A549 (cell line): ENCODE measurements at regions not wholly inside any gene's neighbourhood (a gene's known extent, or its start where the extent isn't known, plus 50 kb on each side); places are given as distances from the start of the nearest gene placed in this dataset.

Source experiments
- BHLHE40 ChIP-seq: IDR thresholded peaks from 2 replicates; pipeline ENCODE4 v1.6.1; 2012; ENCODE audit warnings: low read depth, low read length, inconsistent platforms
- EP300 ChIP-seq, 2 experiments: fragments of >200 bp; sonication (Bioruptor Twin); formaldehyde crosslinking; IDR thresholded peaks; 2 replicates in 1 of 2; 3 replicates in 1 of 2; pipeline ENCODE4 v1.6.1; 2016 to 2017
- GATA3 ChIP-seq: IDR thresholded peaks from 2 replicates; pipeline ENCODE4 v1.6.1; 2012; ENCODE audit warnings: borderline replicate concordance
- JUNB ChIP-seq: fragments of >200 bp; sonication (Bioruptor Twin); formaldehyde crosslinking; IDR thresholded peaks from 2 replicates; pipeline ENCODE4 v1.6.1; 2016
- POLR2A ChIP-seq: IDR thresholded peaks from 2 replicates; pipeline ENCODE4 v1.6.1; 2012; ENCODE audit warnings: mild to moderate bottlenecking, low read length
- RAD21 ChIP-seq, 2 experiments: fragments of >200 bp in 1 of 2; sonication (Bioruptor Twin) in 1 of 2; formaldehyde crosslinking in 1 of 2; IDR thresholded peaks in 1 of 2; conservative IDR thresholded peaks in 1 of 2; 2 replicates in 1 of 2; 3 replicates in 1 of 2; pipeline ENCODE4 v1.6.1; 2012 to 2018; ENCODE audit warnings: inconsistent platforms in 1 of 2
- RFX5 ChIP-seq: fragments of 450-650 bp; IDR thresholded peaks from 2 replicates; pipeline ENCODE4 v1.7.1; 2014; ENCODE audit warnings: antibody characterized with exemption, mild to moderate bottlenecking, moderate library complexity
- ZNF302 ChIP-seq: fragments of 250-450 bp; sonication (Bioruptor Pico); IDR thresholded peaks from 2 replicates; pipeline ENCODE4 v1.9.0; 2021; ENCODE audit warnings: inconsistent platforms, mild to moderate bottlenecking, moderate library complexity
- ZSCAN20 ChIP-seq: fragments of 250-450 bp; sonication (Bioruptor Pico); IDR thresholded peaks from 2 replicates; pipeline ENCODE4 v1.8.0; 2022; ENCODE audit warnings: mild to moderate bottlenecking, moderate library complexity
- TF ChIP-seq, protein P1 (sequence below): fragments of 200-600 bp; sonication (generic); IDR thresholded peaks from 2 replicates; pipeline ENCODE4 v1.6.1; 2016; ENCODE audit warnings: antibody characterized with exemption, mild to moderate bottlenecking, moderate library complexity
- TF ChIP-seq, protein P2 (sequence below): IDR thresholded peaks from 2 replicates; pipeline ENCODE4 v1.6.1; 2012
- TF ChIP-seq, protein P3 (sequence below): fragments of >200 bp; sonication (Bioruptor Twin); formaldehyde crosslinking; IDR thresholded peaks from 3 replicates; pipeline ENCODE4 v1.5.1; 2016

DNA sequence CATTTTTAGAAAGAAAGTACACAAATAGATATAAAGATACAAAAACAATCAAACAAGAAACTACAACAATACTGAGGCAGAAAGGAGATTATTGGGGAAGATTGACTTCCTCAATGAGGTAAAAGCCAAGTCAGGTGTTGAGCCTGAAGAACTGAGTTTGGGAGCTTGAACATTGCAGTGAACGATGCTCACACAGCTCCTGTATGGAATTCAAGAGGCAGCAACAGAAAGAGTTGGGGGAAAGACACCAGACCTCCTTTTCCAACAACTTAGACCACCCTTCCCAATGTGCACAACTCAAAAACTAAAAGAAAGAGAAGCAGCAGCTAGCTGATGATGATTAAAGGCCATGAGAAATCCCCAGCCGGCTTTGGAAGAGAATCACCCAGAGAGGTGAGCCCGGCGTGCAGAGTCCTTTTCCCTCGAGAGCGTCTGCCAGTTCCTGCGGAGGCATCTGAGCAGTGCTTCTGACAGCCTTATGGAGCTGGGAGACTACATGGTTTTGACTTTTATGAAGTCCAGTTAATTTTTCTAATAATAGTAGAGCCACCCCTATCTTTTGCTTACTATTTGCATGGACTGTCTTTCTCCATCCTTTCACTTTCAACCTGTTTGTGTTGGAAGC lies 106.9 kb upstream of the RFX8 start:
- TF ChIP-seq, protein P1, sequence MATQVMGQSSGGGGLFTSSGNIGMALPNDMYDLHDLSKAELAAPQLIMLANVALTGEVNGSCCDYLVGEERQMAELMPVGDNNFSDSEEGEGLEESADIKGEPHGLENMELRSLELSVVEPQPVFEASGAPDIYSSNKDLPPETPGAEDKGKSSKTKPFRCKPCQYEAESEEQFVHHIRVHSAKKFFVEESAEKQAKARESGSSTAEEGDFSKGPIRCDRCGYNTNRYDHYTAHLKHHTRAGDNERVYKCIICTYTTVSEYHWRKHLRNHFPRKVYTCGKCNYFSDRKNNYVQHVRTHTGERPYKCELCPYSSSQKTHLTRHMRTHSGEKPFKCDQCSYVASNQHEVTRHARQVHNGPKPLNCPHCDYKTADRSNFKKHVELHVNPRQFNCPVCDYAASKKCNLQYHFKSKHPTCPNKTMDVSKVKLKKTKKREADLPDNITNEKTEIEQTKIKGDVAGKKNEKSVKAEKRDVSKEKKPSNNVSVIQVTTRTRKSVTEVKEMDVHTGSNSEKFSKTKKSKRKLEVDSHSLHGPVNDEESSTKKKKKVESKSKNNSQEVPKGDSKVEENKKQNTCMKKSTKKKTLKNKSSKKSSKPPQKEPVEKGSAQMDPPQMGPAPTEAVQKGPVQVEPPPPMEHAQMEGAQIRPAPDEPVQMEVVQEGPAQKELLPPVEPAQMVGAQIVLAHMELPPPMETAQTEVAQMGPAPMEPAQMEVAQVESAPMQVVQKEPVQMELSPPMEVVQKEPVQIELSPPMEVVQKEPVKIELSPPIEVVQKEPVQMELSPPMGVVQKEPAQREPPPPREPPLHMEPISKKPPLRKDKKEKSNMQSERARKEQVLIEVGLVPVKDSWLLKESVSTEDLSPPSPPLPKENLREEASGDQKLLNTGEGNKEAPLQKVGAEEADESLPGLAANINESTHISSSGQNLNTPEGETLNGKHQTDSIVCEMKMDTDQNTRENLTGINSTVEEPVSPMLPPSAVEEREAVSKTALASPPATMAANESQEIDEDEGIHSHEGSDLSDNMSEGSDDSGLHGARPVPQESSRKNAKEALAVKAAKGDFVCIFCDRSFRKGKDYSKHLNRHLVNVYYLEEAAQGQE, result no peak
- no peak for TF ChIP-seq ZSCAN20 (CRISPR knock-in tag)
- TF ChIP-seq, protein P2, sequence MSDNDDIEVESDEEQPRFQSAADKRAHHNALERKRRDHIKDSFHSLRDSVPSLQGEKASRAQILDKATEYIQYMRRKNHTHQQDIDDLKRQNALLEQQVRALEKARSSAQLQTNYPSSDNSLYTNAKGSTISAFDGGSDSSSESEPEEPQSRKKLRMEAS, result no peak
- TF ChIP-seq GATA3, result no peak
- TF ChIP-seq POLR2A, result no peak
- no peak for TF ChIP-seq EP300 (IDR thresholded peaks at IDR 0.05)
- TF ChIP-seq, protein P3, sequence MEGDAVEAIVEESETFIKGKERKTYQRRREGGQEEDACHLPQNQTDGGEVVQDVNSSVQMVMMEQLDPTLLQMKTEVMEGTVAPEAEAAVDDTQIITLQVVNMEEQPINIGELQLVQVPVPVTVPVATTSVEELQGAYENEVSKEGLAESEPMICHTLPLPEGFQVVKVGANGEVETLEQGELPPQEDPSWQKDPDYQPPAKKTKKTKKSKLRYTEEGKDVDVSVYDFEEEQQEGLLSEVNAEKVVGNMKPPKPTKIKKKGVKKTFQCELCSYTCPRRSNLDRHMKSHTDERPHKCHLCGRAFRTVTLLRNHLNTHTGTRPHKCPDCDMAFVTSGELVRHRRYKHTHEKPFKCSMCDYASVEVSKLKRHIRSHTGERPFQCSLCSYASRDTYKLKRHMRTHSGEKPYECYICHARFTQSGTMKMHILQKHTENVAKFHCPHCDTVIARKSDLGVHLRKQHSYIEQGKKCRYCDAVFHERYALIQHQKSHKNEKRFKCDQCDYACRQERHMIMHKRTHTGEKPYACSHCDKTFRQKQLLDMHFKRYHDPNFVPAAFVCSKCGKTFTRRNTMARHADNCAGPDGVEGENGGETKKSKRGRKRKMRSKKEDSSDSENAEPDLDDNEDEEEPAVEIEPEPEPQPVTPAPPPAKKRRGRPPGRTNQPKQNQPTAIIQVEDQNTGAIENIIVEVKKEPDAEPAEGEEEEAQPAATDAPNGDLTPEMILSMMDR, result no peak
- no peak for TF ChIP-seq BHLHE40
- TF ChIP-seq RAD21 (conservative IDR thresholded peaks at IDR 0.05 in 1 of 2, IDR thresholded peaks at IDR 0.05 in 1 of 2), result no peak
- TF ChIP-seq JUNB, result no peak
- no peak for TF ChIP-seq RFX5
- TF ChIP-seq ZNF302 (CRISPR knock-in tag), result no peak
